A673 (cell line): ENCODE measurements at regions not wholly inside any gene's neighbourhood (a gene's known extent, or its start where the extent isn't known, plus 50 kb on each side); places are given as distances from the start of the nearest gene placed in this dataset.

ENCODE experiments used
- BruUV-seq: library from RNA; stranded (reverse); fragments of 400-500 nt; replicated peaks from 2 replicates; lab custom pipeline; 2021; lab: Mats Ljungman, UMichigan
- CTCF ChIA-PET: fragments of 300-600 bp; sonication (Branson Sonifier 250); formaldehyde crosslinking; loops from one replicate; lab custom pipeline; 2022; ENCODE audit warnings: antibody characterized with exemption; lab: Charles Lee
- POLR2A ChIA-PET: fragments of 300-600 bp; sonication (Branson Sonifier 250); formaldehyde crosslinking; loops from one replicate; lab custom pipeline; 2022; ENCODE audit warnings: antibody characterized with exemption; ENCODE audit not compliant: low non-redundant PET; lab: Charles Lee
- DNase-seq: peaks from one replicate; pipeline ENCODE4 v3.0.0-alpha.2; 2015; ENCODE audit warnings: low spot score
- H3K27ac ChIP-seq: fragments of 200-600 bp; sonication (generic); 2 replicates; pipeline ENCODE4 v1.5.1; 2016; ENCODE audit warnings: mixed run types, low read depth, mild to moderate bottlenecking, mixed read lengths, antibody characterized with exemption, low read length; ENCODE audit not compliant: poor library complexity, severe bottlenecking
- H3K27me3 ChIP-seq: fragments of 200-600 bp; sonication (generic); replicated peaks from 2 replicates; pipeline ENCODE4 v1.6.1; 2017; ENCODE audit warnings: mixed run types, low read depth, mild to moderate bottlenecking, mixed read lengths, antibody characterized with exemption, low read length; ENCODE audit not compliant: insufficient read depth, poor library complexity
- H3K36me3 ChIP-seq: fragments of 200-600 bp; sonication (generic); 2 replicates; pipeline ENCODE4 v1.6.1; 2016; ENCODE audit warnings: mixed run types, mild to moderate bottlenecking, mixed read lengths, antibody characterized with exemption, low read length; ENCODE audit not compliant: insufficient read depth, poor library complexity, severe bottlenecking
- H3K4me1 ChIP-seq: fragments of 200-600 bp; sonication (generic); 2 replicates; pipeline ENCODE4 v1.6.1; 2017; ENCODE audit warnings: mixed run types, mild to moderate bottlenecking, mixed read lengths, antibody characterized with exemption, low read length; ENCODE audit not compliant: insufficient read depth, poor library complexity, severe bottlenecking
- H3K4me3 ChIP-seq: fragments of 200-600 bp; sonication (generic); 2 replicates; pipeline ENCODE4 v1.5.1; 2016; ENCODE audit warnings: low read depth, mixed run types, mild to moderate bottlenecking, mixed read lengths, low read length; ENCODE audit not compliant: poor library complexity, severe bottlenecking
- H3K9me3 ChIP-seq: fragments of 200-600 bp; sonication (generic); 2 replicates; pipeline ENCODE4 v1.6.1; 2016; ENCODE audit warnings: mixed run types, low read depth, mild to moderate bottlenecking, mixed read lengths, antibody characterized with exemption, low read length; ENCODE audit not compliant: poor library complexity, severe bottlenecking
- CTCF ChIP-seq: fragments of 300-800, 200-600 bp; sonication (generic); conservative IDR thresholded peaks from 2 replicates; pipeline ENCODE4 v1.5.1; 2017; ENCODE audit warnings: low read depth, mild to moderate bottlenecking, antibody characterized with exemption, low read length, moderate library complexity, mixed read lengths
- EZH2 ChIP-seq: fragments of 200-600 bp; sonication (generic); IDR thresholded peaks from 2 replicates; pipeline ENCODE4 v1.6.1; 2017; ENCODE audit warnings: borderline replicate concordance, low read depth, mild to moderate bottlenecking, mixed read lengths, antibody characterized with exemption, low read length; ENCODE audit not compliant: poor library complexity, severe bottlenecking
- intact Hi-C: fragments of 100-400 bp; cut with micrococcal nuclease; formaldehyde crosslinking; loops from one replicate; pipeline ENCODE4 v1.10.0; 2022; ENCODE audit not compliant: unreplicated experiment

DNA sequence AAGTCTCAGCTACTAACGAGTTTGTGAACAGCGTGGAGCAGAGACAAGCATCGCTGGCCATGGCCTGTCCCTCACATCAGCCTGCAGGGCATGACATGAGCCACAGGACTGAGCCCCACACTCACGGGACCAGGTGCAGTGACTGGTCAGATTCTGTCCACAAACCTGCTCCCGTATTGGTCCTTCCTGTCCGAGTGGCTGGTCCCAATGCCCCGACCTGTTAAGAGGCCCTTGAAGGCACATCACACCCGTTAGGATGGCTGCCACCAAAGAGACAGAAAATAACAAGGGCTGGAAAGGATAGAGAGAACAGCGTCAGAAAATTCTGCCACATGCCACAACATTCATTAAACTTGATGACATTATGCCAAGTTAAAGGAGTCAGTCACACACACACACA is 403.2 kb upstream of the MYT1L start:
- ChIA-PET POLR2A (no interaction called here), CTCF (no interaction called here)
- Histone ChIP-seq H3K27me3 (peaks cover 5% of the 10 kb centered on the region), H3K36me3 (no peaks in the 10 kb centered on the region), H3K4me3 (no peak overlapping the region), H3K4me1 (no peaks in the 10 kb centered on the region), H3K9me3 (no peaks in the 10 kb centered on the region), H3K27ac (no peak overlapping the region)
- DNase-seq = no peak
- intact Hi-C loops = no loop called here
- no peak for TF ChIP-seq CTCF
- no peak for TF ChIP-seq EZH2
- BruUV-seq = no TSS peak

DNA sequence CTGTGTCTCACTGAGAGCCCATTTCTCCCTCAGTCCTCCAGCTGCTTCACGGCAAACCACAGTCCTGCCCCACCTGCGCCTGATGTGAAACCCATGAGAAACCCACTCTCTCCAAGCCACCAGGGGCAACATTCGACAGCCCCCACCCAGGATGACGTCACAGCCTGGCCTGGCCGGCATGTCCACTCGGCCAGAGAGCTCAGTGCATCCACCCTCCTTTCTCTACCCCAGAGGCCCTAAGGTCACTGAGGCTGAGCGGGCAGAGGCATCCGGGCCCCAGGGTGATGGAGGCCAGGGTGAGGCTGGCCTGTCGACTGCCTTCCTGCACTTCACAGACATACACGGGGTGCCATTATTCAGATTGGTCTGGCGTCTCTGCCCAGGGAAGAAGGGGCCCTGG is 402.7 kb upstream of the MYT1L start:
- Histone ChIP-seq H3K4me1 (no peaks in the 10 kb centered on the region), H3K27me3 (peaks cover 5% of the 10 kb centered on the region), H3K36me3 (no peaks in the 10 kb centered on the region), H3K9me3 (no peaks in the 10 kb centered on the region), H3K4me3 (no peak overlapping the region), H3K27ac (no peak overlapping the region)
- DNase-seq = no peak
- intact Hi-C loops = no loop called here
- CTCF ChIA-PET = no interaction called here
- TF ChIP-seq CTCF (no peak), EZH2 (no peak)
- no TSS peak for BruUV-seq
- POLR2A ChIA-PET = no interaction called here

DNA sequence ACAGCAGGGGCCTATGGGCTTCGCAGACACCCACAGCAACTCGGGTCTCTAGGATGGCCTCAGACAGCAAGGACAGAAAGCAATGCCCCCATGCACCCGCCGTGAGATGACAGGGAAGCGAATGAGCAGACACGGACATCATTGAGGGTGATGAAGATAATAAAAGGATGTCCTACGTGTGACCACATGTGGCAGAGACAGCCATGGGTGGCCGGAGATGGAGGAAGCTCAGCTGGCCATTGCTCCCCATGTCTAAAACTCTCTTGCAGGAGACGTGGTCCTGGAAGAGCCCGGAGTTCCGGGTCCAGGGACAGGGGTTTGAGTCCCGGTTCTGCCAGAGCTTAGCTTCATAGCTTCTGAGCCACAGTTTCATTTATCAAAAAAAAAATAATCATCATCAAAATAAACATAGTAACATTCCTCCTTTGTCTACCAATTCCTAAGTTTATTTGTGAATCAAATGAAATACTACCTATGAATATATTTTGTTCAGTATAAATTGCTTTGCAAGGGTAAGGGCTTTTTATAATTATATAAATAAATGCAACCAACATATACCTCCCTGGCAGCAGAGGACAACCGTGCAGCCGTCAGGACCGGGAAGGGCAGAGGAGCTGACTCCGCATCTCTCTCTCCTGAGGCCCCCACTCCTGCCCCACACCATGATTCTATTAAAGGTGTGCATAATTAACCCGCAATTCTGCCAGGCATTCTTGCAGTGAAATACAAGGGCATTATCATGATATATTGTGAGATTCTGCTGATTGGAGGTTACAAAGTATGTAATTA is 401.4 kb upstream of the MYT1L start:
- no peak overlapping the region for H3K4me3 ChIP-seq
- intact Hi-C loops = no loop called here
- no TSS peak for BruUV-seq
- H3K36me3 ChIP-seq = no peaks in the 10 kb centered on the region
- no peak overlapping the region for H3K27ac ChIP-seq
- POLR2A ChIA-PET = no interaction called here
- peaks cover 5% of the 10 kb centered on the region for H3K27me3 ChIP-seq
- CTCF ChIA-PET = no interaction called here
- no peak for DNase-seq
- H3K9me3 ChIP-seq = no peaks in the 10 kb centered on the region
- no peaks in the 10 kb centered on the region for H3K4me1 ChIP-seq
- TF ChIP-seq CTCF (no peak), EZH2 (no peak)
